CD4-positive, CD25-positive, alpha-beta regulatory T cell (primary cell): ENCODE measurements at regions not wholly inside any gene's neighbourhood (a gene's known extent, or its start where the extent isn't known, plus 50 kb on each side); places are given as distances from the start of the nearest gene placed in this dataset.
A peak's percentile ranks its signal among the peaks of the same experiment; 100 is the strongest.

Source experiments
- ATAC-seq, 2 donors: fragments of 150-1000 bp; cut with Tn5 transposase; one replicate each; pipeline ENCODE4 v1.10.0; 2021; ENCODE audit warnings: low read depth in 2 of 2, moderate number of reproducible peaks in 2 of 2, moderate library complexity in 1 of 2
- DNase-seq, 3 donors: peaks; one replicate each; pipeline versions ENCODE4 v3.0.0 to v3.0.0-alpha.2; 2012 to 2022; ENCODE audit warnings: mixed read lengths in 1 of 3
- H3K27ac ChIP-seq: one replicate; pipeline ENCODE4 v1.7.0; 2013; ENCODE audit warnings: mild to moderate bottlenecking, low read length; ENCODE audit not compliant: insufficient read depth, poor library complexity, severe bottlenecking
- H3K27me3 ChIP-seq: one replicate; pipeline ENCODE4 v1.7.0; 2013; ENCODE audit warnings: low read length; ENCODE audit not compliant: control insufficient read depth, insufficient read depth
- H3K36me3 ChIP-seq: one replicate; pipeline ENCODE4 v1.7.0; 2013; ENCODE audit warnings: mild to moderate bottlenecking, low read length, moderate library complexity; ENCODE audit not compliant: control insufficient read depth, insufficient read depth
- H3K4me1 ChIP-seq: 2 replicates; pipeline ENCODE4 v1.7.0; 2013; ENCODE audit warnings: mild to moderate bottlenecking, low read length; ENCODE audit not compliant: insufficient read depth, control insufficient read depth, poor library complexity, severe bottlenecking
- H3K4me3 ChIP-seq: one replicate; pipeline ENCODE4 v1.7.0; 2013; ENCODE audit warnings: low read depth, mild to moderate bottlenecking, low read length, moderate library complexity
- H3K9me3 ChIP-seq, 2 experiments: 1 replicate in 1 of 2; 2 replicates in 1 of 2; pipeline ENCODE4 v1.7.0; 2013; ENCODE audit warnings: low read length in 2 of 2, mild to moderate bottlenecking in 1 of 2, moderate library complexity in 1 of 2; ENCODE audit not compliant: control insufficient read depth in 2 of 2
- H3K27ac Mint-ChIP-seq, 3 donors: one replicate each; pipeline ENCODE4 v1.8.0; 2020 to 2022; ENCODE audit warnings: mild to moderate bottlenecking in 3 of 3, mixed read lengths in 3 of 3, moderate library complexity in 2 of 3
- H3K27me3 Mint-ChIP-seq: one replicate; pipeline ENCODE4 v1.8.0; 2022; ENCODE audit warnings: mild to moderate bottlenecking, mixed read lengths
- H3K36me3 Mint-ChIP-seq: one replicate; pipeline ENCODE4 v1.8.0; 2020; ENCODE audit warnings: mixed read lengths
- H3K4me1 Mint-ChIP-seq, 4 donors: one replicate each; pipeline ENCODE4 v1.8.0; 2020 to 2022; ENCODE audit warnings: mixed read lengths in 4 of 4, mild to moderate bottlenecking in 1 of 4
- H3K4me3 Mint-ChIP-seq, 4 donors: one replicate each; pipeline ENCODE4 v1.8.0; 2020 to 2022; ENCODE audit warnings: mild to moderate bottlenecking in 4 of 4, mixed read lengths in 4 of 4, moderate library complexity in 3 of 4
- H3K9me3 Mint-ChIP-seq, 7 donors: one replicate each; pipeline ENCODE4 v1.8.0; 2020 to 2022; ENCODE audit warnings: mixed read lengths in 7 of 7, mild to moderate bottlenecking in 3 of 7, moderate library complexity in 2 of 7

- Mint-ChIP-seq H3K4me3 (no peak overlapping the region), H3K9me3 (peaks cover 0 to 2% (median 0%) of the 10 kb centered on the region in 7 donors), H3K27ac (no peak overlapping the region), H3K36me3 (no peaks in the 10 kb centered on the region), H3K4me1 (no peaks in the 10 kb centered on the region), H3K27me3 (no peaks in the 10 kb centered on the region)
- no peaks in the 10 kb centered on the region for H3K9me3 ChIP-seq
- ATAC-seq (no peak), DNase-seq (no peak)
- no peaks in the 10 kb centered on the region for H3K4me1 ChIP-seq
- H3K36me3 ChIP-seq, result no peaks in the 10 kb centered on the region
- no peak overlapping the region for H3K27ac ChIP-seq
- H3K4me3 ChIP-seq, result no peak overlapping the region
- H3K27me3 ChIP-seq, result no peaks in the 10 kb centered on the region
Measured at GRCh38 chr2:120909102-120909501, 173.4 kb downstream of the GLI2 start.

GRCh38 chr2:120910164-120910563, 174.5 kb downstream of the GLI2 start:
- Mint-ChIP-seq H3K4me3 (no peak overlapping the region), H3K4me1 (no peaks in the 10 kb centered on the region), H3K27me3 (no peaks in the 10 kb centered on the region), H3K9me3 (peaks cover 0 to 2% (median 0%) of the 10 kb centered on the region in 7 donors), H3K36me3 (no peaks in the 10 kb centered on the region), H3K27ac (no peak overlapping the region)
- Histone ChIP-seq H3K27me3 (no peaks in the 10 kb centered on the region), H3K9me3 (no peaks in the 10 kb centered on the region), H3K4me3 (no peak overlapping the region), H3K27ac (no peak overlapping the region), H3K36me3 (no peaks in the 10 kb centered on the region), H3K4me1 (no peaks in the 10 kb centered on the region)
- DNase-seq (no peak), ATAC-seq (no peak)

- Histone ChIP-seq H3K9me3 (no peaks in the 10 kb centered on the region), H3K27ac (no peak overlapping the region), H3K27me3 (no peaks in the 10 kb centered on the region), H3K4me1 (no peaks in the 10 kb centered on the region), H3K4me3 (no peak overlapping the region), H3K36me3 (no peaks in the 10 kb centered on the region)
- no peak overlapping the region for H3K4me3 Mint-ChIP-seq
- H3K9me3 Mint-ChIP-seq, result peaks cover 0 to 2% (median 0%) of the 10 kb centered on the region in 7 donors
- H3K27me3 Mint-ChIP-seq, result no peaks in the 10 kb centered on the region
- H3K4me1 Mint-ChIP-seq, result no peaks in the 10 kb centered on the region
- no peaks in the 10 kb centered on the region for H3K36me3 Mint-ChIP-seq
- no peak for ATAC-seq
- no peak overlapping the region for H3K27ac Mint-ChIP-seq
- DNase-seq, result no peak
Measured at GRCh38 chr2:120910956-120911951, 175.6 kb downstream of the GLI2 start.

GRCh38 chr2:120912101-120912985, 176.7 kb downstream of the GLI2 start:
- H3K4me3 ChIP-seq, result no peak overlapping the region
- Mint-ChIP-seq H3K27ac (no peak overlapping the region), H3K4me1 (no peaks in the 10 kb centered on the region), H3K36me3 (no peaks in the 10 kb centered on the region), H3K27me3 (no peaks in the 10 kb centered on the region), H3K9me3 (peaks cover 0 to 2% (median 0%) of the 10 kb centered on the region in 7 donors), H3K4me3 (no peak overlapping the region)
- no peak overlapping the region for H3K27ac ChIP-seq
- no peaks in the 10 kb centered on the region for H3K4me1 ChIP-seq
- ATAC-seq (no peak), DNase-seq (peak in 1 of 3 donors; percentile 21)
- H3K27me3 ChIP-seq, result no peaks in the 10 kb centered on the region
- no peaks in the 10 kb centered on the region for H3K36me3 ChIP-seq
- no peaks in the 10 kb centered on the region for H3K9me3 ChIP-seq

GRCh38 chr2:120913972-120914838, 178.5 kb downstream of the GLI2 start:
- no peaks in the 10 kb centered on the region for H3K36me3 ChIP-seq
- DNase-seq, result no peak
- Mint-ChIP-seq H3K36me3 (no peaks in the 10 kb centered on the region), H3K9me3 (peaks cover 0 to 5% (median 0%) of the 10 kb centered on the region in 7 donors), H3K4me1 (no peaks in the 10 kb centered on the region), H3K4me3 (no peak overlapping the region), H3K27me3 (no peaks in the 10 kb centered on the region), H3K27ac (no peak overlapping the region)
- no peak overlapping the region for H3K27ac ChIP-seq
- no peaks in the 10 kb centered on the region for H3K9me3 ChIP-seq
- no peak for ATAC-seq
- H3K4me1 ChIP-seq, result no peaks in the 10 kb centered on the region
- H3K4me3 ChIP-seq, result no peak overlapping the region
- H3K27me3 ChIP-seq, result no peaks in the 10 kb centered on the region

GRCh38 chr2:120914839-120915521, 179.3 kb downstream of the GLI2 start:
- Mint-ChIP-seq H3K4me3 (no peak overlapping the region), H3K27me3 (no peaks in the 10 kb centered on the region), H3K9me3 (peaks cover 0 to 5% (median 0%) of the 10 kb centered on the region in 7 donors)

GRCh38 chr2:120915670-120916069, 180.0 kb downstream of the GLI2 start:
- H3K27ac ChIP-seq, result no peak overlapping the region
- no peak for ATAC-seq
- Mint-ChIP-seq H3K36me3 (no peaks in the 10 kb centered on the region), H3K9me3 (peaks cover 0 to 5% (median 0%) of the 10 kb centered on the region in 7 donors), H3K27me3 (no peaks in the 10 kb centered on the region), H3K4me1 (no peaks in the 10 kb centered on the region), H3K27ac (no peak overlapping the region), H3K4me3 (no peak overlapping the region)
- no peaks in the 10 kb centered on the region for H3K4me1 ChIP-seq
- H3K9me3 ChIP-seq, result no peaks in the 10 kb centered on the region
- H3K4me3 ChIP-seq, result no peak overlapping the region
- H3K27me3 ChIP-seq, result no peaks in the 10 kb centered on the region
- no peak for DNase-seq
- no peaks in the 10 kb centered on the region for H3K36me3 ChIP-seq

More at GRCh38 chr2:120914839-120915521, 179.3 kb downstream of the GLI2 start:
- DNase-seq (no peak), ATAC-seq (no peak)
- H3K4me1 Mint-ChIP-seq, result no peaks in the 10 kb centered on the region
- H3K27ac ChIP-seq, result no peak overlapping the region
- no peaks in the 10 kb centered on the region for H3K36me3 Mint-ChIP-seq
- H3K9me3 ChIP-seq, result no peaks in the 10 kb centered on the region
- H3K4me3 ChIP-seq, result no peak overlapping the region
- H3K36me3 ChIP-seq, result no peaks in the 10 kb centered on the region
- H3K27me3 ChIP-seq, result no peaks in the 10 kb centered on the region
- no peak overlapping the region for H3K27ac Mint-ChIP-seq
- no peaks in the 10 kb centered on the region for H3K4me1 ChIP-seq
